OCI-M2 (cell line): ENCODE measurements at regions not wholly inside any gene's neighbourhood (a gene's known extent, or its start where the extent isn't known, plus 50 kb on each side); places are given as distances from the start of the nearest gene placed in this dataset.
"Not testable (repeated sequence)": the region's sequence is repeated elsewhere in the genome, so short reads cannot be mapped to it uniquely, and the experiment has no call there.

Source experiments
- DNase-seq: peaks from one replicate; lab custom pipeline; 2025; ENCODE audit not compliant: unreplicated experiment; lab: John Stamatoyannopoulos, UW

DNA sequence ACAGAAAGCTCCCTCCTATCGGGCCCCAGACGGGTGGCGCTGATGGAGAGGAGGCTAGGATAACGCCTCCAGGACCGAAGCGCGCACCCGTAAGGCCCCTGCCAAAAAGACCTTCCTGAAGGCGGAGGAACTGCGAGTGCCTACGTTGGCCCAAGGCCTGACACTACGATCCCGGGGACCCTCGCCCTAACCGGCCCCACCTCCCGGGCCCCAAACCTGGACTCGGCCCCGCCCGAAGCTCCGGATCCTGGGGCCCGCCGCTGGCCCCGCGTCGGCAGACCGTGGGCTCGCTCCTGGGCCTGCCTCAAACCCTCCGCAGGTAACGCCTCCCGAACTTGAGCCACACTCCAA lies 53.6 kb upstream of the ROPN1B start:
- DNase-seq: not testable (repeated sequence)

DNA sequence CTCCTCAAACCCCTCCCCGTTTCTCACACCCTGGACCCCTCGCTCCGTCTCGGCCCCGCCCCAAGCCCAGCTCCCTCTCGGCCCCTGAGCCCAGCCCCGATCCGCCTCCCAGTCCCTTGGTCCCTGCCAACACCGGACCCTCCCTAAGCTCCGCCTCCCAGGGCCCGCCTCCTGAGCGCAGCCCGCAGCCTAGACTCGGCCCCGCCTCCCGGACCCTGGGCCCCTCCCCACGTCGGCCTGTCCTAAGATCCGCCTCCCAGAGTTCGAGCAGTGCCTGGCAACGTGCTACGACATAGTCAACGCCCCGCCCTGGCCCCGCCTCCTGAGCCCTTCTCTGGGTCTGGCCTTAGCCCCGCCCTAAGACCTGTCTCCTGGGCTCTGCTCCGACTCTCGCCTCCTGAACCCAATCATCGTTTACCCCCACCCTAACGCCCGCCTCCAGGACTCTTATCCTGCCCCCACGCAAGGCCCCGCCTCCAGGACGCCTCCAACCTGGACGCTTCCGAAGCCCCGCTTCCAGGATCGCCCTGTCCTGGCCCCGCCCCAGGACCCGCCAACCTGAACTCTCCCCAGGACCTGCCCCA lies 53.1 kb upstream of the ROPN1B start:
- peak; percentile 62 for DNase-seq

DNA sequence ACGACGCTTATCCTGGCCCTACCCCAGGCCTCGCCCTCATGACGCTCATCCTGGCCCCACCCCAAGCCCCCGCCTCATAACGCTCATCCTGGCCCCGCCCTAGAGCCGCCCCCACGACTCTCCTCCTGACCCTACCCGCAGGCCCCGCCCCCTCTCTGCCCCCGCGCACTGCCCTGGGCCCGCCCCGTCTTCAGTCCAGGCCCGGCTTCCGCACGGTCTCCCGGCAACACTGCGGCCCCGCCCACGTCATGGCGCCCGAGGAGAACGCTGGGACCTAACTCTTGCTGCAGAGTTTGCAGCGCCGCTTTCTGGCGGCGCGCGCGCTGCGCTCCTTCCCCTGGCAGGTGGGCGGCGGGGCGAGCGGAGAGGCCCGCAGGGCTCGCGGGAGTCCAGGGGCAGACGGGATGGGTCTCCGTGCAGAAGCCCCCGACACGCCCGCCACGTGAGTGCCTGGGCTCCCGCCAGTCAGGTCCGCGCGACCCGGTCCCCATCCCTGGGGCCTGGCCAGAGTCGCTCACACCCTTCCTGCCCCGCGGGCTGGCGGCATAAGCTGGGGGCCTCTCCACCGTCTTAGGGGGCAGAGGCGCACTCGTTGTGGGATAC lies 52.5 kb upstream of the ROPN1B start:
- DNase-seq: peak; percentile 33

DNA sequence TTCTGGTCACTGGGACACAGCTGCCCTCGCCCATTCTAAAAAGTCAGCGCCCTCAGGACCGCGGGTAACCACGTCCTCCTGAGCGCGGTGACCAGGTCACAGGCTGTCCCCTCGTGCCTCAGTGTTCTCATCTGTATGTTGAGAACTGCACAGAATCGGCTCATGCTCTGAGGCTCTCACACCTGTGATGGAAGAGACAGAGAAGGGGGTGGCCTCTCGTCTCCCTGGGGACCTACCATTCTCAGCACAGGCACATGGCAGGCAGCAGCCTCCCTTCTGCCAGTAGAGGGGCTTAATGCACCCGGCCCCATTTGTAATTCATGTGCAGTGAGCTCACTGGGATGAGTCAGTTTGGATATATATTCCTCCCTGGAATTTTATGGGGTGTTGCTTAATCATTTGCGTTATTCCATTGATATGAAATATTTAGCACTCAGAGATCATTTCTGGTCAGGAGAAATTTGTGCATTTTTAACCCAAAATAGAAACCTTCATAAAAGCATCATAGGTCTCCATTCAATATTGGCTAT lies 51.9 kb upstream of the ROPN1B start:
- not testable (repeated sequence) for DNase-seq

DNA sequence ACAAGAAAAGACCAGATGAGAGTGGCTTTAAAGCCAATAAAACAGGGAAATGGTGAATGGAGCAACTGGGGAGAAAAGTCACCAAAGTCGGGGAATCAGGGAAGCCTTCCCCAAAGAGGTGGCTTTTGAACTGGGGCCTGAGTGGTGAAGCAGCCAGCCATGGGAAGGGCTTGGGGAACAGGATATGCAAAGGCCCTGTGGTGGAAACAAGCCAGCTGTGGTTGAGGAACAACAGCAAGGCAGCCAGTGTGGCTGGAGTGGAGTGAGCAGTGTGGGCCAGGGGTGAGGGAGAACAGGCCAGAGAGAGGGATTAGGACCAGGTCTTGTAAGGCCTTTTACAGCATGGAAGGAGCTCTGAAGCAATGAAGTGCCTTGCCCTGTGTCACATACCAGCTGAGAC lies 51.0 kb upstream of the ROPN1B start:
- DNase-seq: not testable (repeated sequence)

DNA sequence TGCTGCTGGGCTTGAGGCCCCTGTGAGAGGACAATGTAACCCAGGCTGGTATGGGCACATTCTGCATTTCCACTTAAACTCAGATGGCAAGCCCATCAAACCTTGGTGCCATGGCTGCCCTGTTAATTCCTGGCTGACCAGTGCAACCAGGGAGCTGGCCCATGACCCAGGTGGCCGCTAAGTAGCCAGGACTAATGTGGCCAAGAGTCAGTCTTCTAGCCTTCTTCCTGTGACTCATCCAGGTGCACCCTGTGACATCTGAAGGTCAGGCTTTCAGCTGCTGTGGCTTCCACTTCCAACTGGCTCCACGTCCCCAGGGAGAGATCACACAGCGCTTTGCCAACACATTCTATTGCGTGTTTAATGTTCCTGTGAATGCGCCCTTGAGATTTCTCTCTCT lies 50.5 kb upstream of the ROPN1B start:
- not testable (repeated sequence) for DNase-seq

DNA sequence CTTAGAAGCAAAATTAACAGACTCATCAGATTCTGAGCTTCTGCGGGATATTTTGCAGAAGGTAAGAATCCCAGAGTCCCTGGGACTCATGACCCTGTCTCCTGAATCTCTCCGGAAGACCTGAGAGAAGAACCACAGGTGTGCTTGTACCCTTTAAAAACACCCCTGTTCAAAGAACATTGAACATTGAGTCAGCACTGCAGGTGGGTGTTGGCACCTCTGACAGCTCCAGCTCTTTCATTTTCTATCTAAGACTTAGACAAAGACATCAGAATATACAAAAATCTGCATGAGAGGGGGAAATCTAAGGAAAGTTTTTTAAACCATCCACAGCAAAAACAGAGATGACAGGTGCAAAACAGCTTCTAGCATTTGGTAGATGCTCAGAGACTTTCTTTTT lies 50.1 kb upstream of the ROPN1B start:
- not testable (repeated sequence) for DNase-seq
